Spinal cord (tissue), 9 donors: ENCODE measurements at regions not wholly inside any gene's neighbourhood (a gene's known extent, or its start where the extent isn't known, plus 50 kb on each side); places are given as distances from the start of the nearest gene placed in this dataset.

Source experiments
- DNase-seq, 6 donors: peaks; one replicate each; pipeline versions ENCODE4 v3.0.0 to v3.0.0-alpha.2; 2013 to 2015; ENCODE audit warnings: low spot score in 6 of 6, low read depth in 4 of 6
- H3K27ac ChIP-seq: one replicate; pipeline ENCODE4 v1.5.1; 2013; ENCODE audit warnings: low read depth, low read length, control low read depth
- H3K27me3 ChIP-seq: one replicate; pipeline ENCODE4 v1.6.1; 2013; ENCODE audit warnings: low read length; ENCODE audit not compliant: control insufficient read depth, insufficient read depth
- H3K36me3 ChIP-seq: one replicate; pipeline ENCODE4 v1.6.1; 2013; ENCODE audit warnings: low read length; ENCODE audit not compliant: control insufficient read depth, insufficient read depth
- H3K4me1 ChIP-seq: one replicate; pipeline ENCODE4 v1.6.1; 2013; ENCODE audit warnings: low read length; ENCODE audit not compliant: control insufficient read depth, insufficient read depth
- H3K4me3 ChIP-seq: one replicate; pipeline ENCODE4 v1.5.1; 2013; ENCODE audit warnings: low read depth, low read length, control low read depth
- H3K9me3 ChIP-seq: one replicate; pipeline ENCODE4 v1.6.1; 2013; ENCODE audit warnings: low read length; ENCODE audit not compliant: control insufficient read depth, insufficient read depth
- WGBS: methylation state at CpG from one replicate; pipeline ENCODE4 v1.1.5; 2013; ENCODE audit warnings: missing lambda C conversion rate; ENCODE audit not compliant: insufficient coverage; 5-methylcytosine and 5-hydroxymethylcytosine counted together
- donor health status: healthy.

GRCh38 chr11:31887180-31887579 is 76.1 kb upstream of the PAX6 start:
- no peak overlapping the region for H3K27ac ChIP-seq
- peaks cover 8% of the 10 kb centered on the region for H3K4me1 ChIP-seq
- no peaks in the 10 kb centered on the region for H3K36me3 ChIP-seq
- no peaks in the 10 kb centered on the region for H3K9me3 ChIP-seq
- no peaks in the 10 kb centered on the region for H3K27me3 ChIP-seq
- H3K4me3 ChIP-seq = no peak overlapping the region
- 86% methylated on average over 4 of the region's 6 CpGs for WGBS
- no peak for DNase-seq

GRCh38 chr11:31884080-31884479 is 73.0 kb upstream of the PAX6 start:
- H3K36me3 ChIP-seq = no peaks in the 10 kb centered on the region
- DNase-seq = no peak
- no peaks in the 10 kb centered on the region for H3K9me3 ChIP-seq
- 94% methylated on average over 2 of the region's 3 CpGs for WGBS
- H3K4me1 ChIP-seq = peaks cover 8% of the 10 kb centered on the region
- no peaks in the 10 kb centered on the region for H3K27me3 ChIP-seq
- no peak overlapping the region for H3K4me3 ChIP-seq
- no peak overlapping the region for H3K27ac ChIP-seq

- no peaks in the 10 kb centered on the region for H3K36me3 ChIP-seq
- no CpG with 5 or more reads among the region's 3 CpGs for WGBS
- no peak overlapping the region for H3K4me3 ChIP-seq
- peak overlapping the region; percentile 3 for H3K27ac ChIP-seq
- H3K9me3 ChIP-seq = no peaks in the 10 kb centered on the region
- H3K4me1 ChIP-seq = peaks cover 8% of the 10 kb centered on the region
- DNase-seq = no peak
- H3K27me3 ChIP-seq = no peaks in the 10 kb centered on the region
Observed at GRCh38 chr11:31883435-31883834, 72.3 kb upstream of the PAX6 start.

GRCh38 chr11:31882951-31883392 is 71.8 kb upstream of the PAX6 start:
- Histone ChIP-seq H3K27me3 (no peaks in the 10 kb centered on the region), H3K4me3 (no peak overlapping the region), H3K9me3 (no peaks in the 10 kb centered on the region), H3K27ac (peak overlapping the region; percentile 3), H3K4me1 (peaks cover 8% of the 10 kb centered on the region), H3K36me3 (no peaks in the 10 kb centered on the region)
- DNase-seq = peak in 4 of 6 donors; percentile 38 to 83 (median 62)
- 15% methylated on average over 5 of the region's 5 CpGs for WGBS

- H3K4me3 ChIP-seq = no peak overlapping the region
- no peaks in the 10 kb centered on the region for H3K27me3 ChIP-seq
- H3K4me1 ChIP-seq = peaks cover 8% of the 10 kb centered on the region
- no peaks in the 10 kb centered on the region for H3K9me3 ChIP-seq
- no peak overlapping the region for H3K27ac ChIP-seq
- H3K36me3 ChIP-seq = no peaks in the 10 kb centered on the region
- DNase-seq = no peak
- 88% methylated on average over 1 of the region's 2 CpGs for WGBS
Observed at GRCh38 chr11:31881825-31882224, 70.7 kb upstream of the PAX6 start.

- no peaks in the 10 kb centered on the region for H3K27me3 ChIP-seq
- H3K9me3 ChIP-seq = no peaks in the 10 kb centered on the region
- H3K4me1 ChIP-seq = peaks cover 20% of the 10 kb centered on the region
- H3K27ac ChIP-seq = no peak overlapping the region
- H3K36me3 ChIP-seq = no peaks in the 10 kb centered on the region
- H3K4me3 ChIP-seq = no peak overlapping the region
- DNase-seq = peak in 2 of 6 donors; percentile 34 to 55
- WGBS = no CpG with 5 or more reads among the region's 2 CpGs
Observed at GRCh38 chr11:31879681-31880080, 68.6 kb upstream of the PAX6 start.

- WGBS = no CpG with 5 or more reads among the region's 3 CpGs
- no peaks in the 10 kb centered on the region for H3K36me3 ChIP-seq
- no peaks in the 10 kb centered on the region for H3K9me3 ChIP-seq
Observed at GRCh38 chr11:31877863-31878262, 66.7 kb upstream of the PAX6 start.

GRCh38 chr11:31877083-31877482 is 66.0 kb upstream of the PAX6 start:
- WGBS = 40% methylated on average over 2 of the region's 4 CpGs
- Histone ChIP-seq H3K36me3 (no peaks in the 10 kb centered on the region), H3K4me1 (peaks cover 11% of the 10 kb centered on the region), H3K4me3 (no peak overlapping the region), H3K9me3 (no peaks in the 10 kb centered on the region), H3K27ac (no peak overlapping the region), H3K27me3 (peaks cover 2% of the 10 kb centered on the region)
- DNase-seq = peak in 5 of 6 donors; percentile 26 to 83 (median 59)

More at GRCh38 chr11:31877863-31878262, 66.7 kb upstream of the PAX6 start:
- Histone ChIP-seq H3K27me3 (peaks cover 2% of the 10 kb centered on the region), H3K4me3 (no peak overlapping the region), H3K27ac (peak overlapping the region; percentile 4), H3K4me1 (peaks cover 16% of the 10 kb centered on the region)
- no peak for DNase-seq

GRCh38 chr11:31875866-31876560 is 64.9 kb upstream of the PAX6 start:
- peaks cover 18% of the 10 kb centered on the region for H3K4me1 ChIP-seq
- H3K27ac ChIP-seq = peak overlapping the region; percentile 58
- no peak overlapping the region for H3K4me3 ChIP-seq
- WGBS = 46% methylated on average over 5 of the region's 13 CpGs
- DNase-seq = peak in 5 of 6 donors; percentile 35 to 85 (median 47)
- peaks cover 8% of the 10 kb centered on the region for H3K27me3 ChIP-seq
- no peaks in the 10 kb centered on the region for H3K9me3 ChIP-seq
- no peaks in the 10 kb centered on the region for H3K36me3 ChIP-seq

GRCh38 chr11:31874631-31875191 is 63.6 kb upstream of the PAX6 start:
- WGBS = 51% methylated on average over 5 of the region's 6 CpGs

More at GRCh38 chr11:31874631-31875191, 63.6 kb upstream of the PAX6 start:
- no peaks in the 10 kb centered on the region for H3K9me3 ChIP-seq
- H3K36me3 ChIP-seq = no peaks in the 10 kb centered on the region
- H3K27ac ChIP-seq = no peak overlapping the region
- peaks cover 23% of the 10 kb centered on the region for H3K4me1 ChIP-seq
- no peak overlapping the region for H3K4me3 ChIP-seq
- peak in 2 of 6 donors; percentile 16 to 75 for DNase-seq
- peaks cover 14% of the 10 kb centered on the region for H3K27me3 ChIP-seq
